ENCODE measurements at regions not wholly inside any gene's neighbourhood (a gene's known extent, or its start where the extent isn't known, plus 50 kb on each side); places are given as distances from the start of the nearest gene placed in this dataset.
"Not testable (repeated sequence)": the region's sequence is repeated elsewhere in the genome, so short reads cannot be mapped to it uniquely, and the experiment has no call there.

DNA sequence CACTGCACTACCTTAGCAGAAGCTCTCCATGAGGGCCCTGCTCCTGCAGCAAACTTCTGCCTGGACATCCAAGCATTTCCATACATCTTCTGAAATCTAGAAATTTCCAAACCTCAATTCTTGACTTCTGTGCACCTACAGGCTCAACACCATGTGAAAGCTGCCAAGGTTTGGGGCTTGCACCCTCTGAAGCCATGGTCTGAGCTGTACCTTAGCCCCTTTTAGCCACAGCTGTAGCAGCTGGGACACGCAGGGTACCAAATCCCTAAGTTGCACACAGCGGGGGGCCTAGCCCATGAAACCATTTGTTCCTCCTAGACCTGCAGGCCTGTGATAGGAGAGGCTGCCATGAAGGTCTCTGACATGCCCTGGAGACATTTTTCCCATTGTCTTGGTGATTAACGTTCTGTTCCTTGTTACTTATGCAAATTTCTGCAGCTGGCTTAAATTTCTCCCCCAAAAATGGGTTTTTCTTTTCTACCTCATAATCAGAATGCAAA is 102.7 kb downstream of the EN1 start:
- H3K27me3 ChIP-seq (ENCODE audit: control insufficient read depth in 5 of 5, insufficient read depth in 4 of 5, low read length in 5 of 5); H3K9me3 ChIP-seq (ENCODE audit: control insufficient read depth in 5 of 5, low read length in 5 of 5); H3K4me3 ChIP-seq (ENCODE audit: low read depth in 1 of 5, low read length in 5 of 5); H3K9ac ChIP-seq (ENCODE audit: low read length in 5 of 5); H3K4me1 ChIP-seq (ENCODE audit: control insufficient read depth in 5 of 5, insufficient read depth in 5 of 5, low read length in 5 of 5); H3K27ac ChIP-seq (ENCODE audit: low read depth, low read length); H3K36me3 ChIP-seq (ENCODE audit: control insufficient read depth in 5 of 5, insufficient read depth in 5 of 5, low read length in 5 of 5): not testable (repeated sequence)

DNA sequence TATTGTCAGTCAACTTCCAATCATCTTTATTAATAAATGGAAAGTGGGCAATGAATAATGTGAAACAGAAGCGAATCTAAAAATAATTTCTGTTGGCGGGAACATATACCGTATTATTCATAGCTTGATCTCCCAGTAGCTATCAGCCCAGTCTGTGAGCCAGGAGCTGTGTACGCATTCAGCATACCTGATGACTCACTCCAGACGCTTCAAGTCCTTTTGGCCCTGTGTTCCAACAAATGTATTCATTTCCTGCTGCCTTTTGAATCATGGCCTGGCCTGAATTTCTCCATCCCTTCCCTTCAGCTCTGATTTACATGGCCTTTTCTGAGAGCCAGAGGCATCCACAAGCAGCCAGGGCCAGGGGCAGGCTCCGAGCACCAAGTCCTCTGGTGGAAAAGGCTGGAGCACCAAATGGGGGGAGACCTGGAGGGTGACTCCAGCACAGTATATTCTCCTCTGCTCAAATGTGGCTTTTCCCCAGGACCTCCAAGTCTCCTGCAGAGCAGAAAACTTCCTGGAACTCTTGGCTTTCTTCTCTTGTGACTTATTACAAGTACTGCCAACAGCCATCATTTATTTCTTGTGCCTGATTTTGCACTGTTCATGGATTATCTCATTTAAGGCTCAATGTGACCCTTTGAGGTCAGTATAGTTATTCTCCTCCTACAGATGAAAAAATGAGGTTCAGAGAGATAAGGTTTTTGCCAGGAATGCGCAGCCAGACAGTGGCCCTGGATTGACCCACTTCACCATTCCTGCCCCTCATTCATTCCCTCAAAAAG is 108.7 kb downstream of the EN1 start:
- Histone ChIP-seq H3K9ac (ENCODE audit: low read length in 5 of 5) (no peak overlapping the region), H3K36me3 (ENCODE audit: control insufficient read depth in 5 of 5, insufficient read depth in 5 of 5, low read length in 5 of 5) (no peaks in the 10 kb centered on the region), H3K9me3 (ENCODE audit: control insufficient read depth in 5 of 5, low read length in 5 of 5) (peaks cover 0 to 3% (median 0%) of the 10 kb centered on the region in 5 donors), H3K4me3 (ENCODE audit: low read depth in 1 of 5, low read length in 5 of 5) (no peak overlapping the region), H3K27ac (ENCODE audit: low read depth, low read length) (no peak overlapping the region), H3K4me1 (ENCODE audit: control insufficient read depth in 5 of 5, insufficient read depth in 5 of 5, low read length in 5 of 5) (no peaks in the 10 kb centered on the region), H3K27me3 (ENCODE audit: control insufficient read depth in 5 of 5, insufficient read depth in 4 of 5, low read length in 5 of 5) (peaks cover 0 to 3% (median 2%) of the 10 kb centered on the region in 5 donors)

DNA sequence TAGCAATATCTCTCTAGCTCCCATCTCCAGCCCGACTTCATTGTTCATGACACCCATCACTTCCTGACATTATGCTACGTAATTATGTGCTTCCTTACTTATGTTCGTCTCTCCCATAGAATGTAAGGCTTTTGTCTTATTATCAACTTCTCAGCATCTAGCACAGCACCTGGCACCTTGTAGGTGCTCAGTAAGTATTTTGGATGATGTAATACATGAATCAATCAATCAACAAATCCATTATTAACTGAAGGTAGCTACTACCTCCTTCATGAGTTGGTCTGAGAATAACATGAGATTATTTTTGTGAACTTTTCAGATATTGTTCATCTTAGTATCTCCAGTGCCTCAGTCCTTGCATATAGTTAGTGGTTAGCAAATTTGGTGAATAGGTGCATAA is 109.3 kb downstream of the EN1 start:
- H3K4me3 ChIP-seq (ENCODE audit: low read depth in 1 of 5, low read length in 5 of 5), result no peak overlapping the region
- no peak overlapping the region for H3K27ac ChIP-seq (ENCODE audit: low read depth, low read length)
- no peak overlapping the region for H3K9ac ChIP-seq (ENCODE audit: low read length in 5 of 5)
- H3K36me3 ChIP-seq (ENCODE audit: control insufficient read depth in 5 of 5, insufficient read depth in 5 of 5, low read length in 5 of 5), result no peaks in the 10 kb centered on the region
- no peaks in the 10 kb centered on the region for H3K4me1 ChIP-seq (ENCODE audit: control insufficient read depth in 5 of 5, insufficient read depth in 5 of 5, low read length in 5 of 5)
- peaks cover 0 to 3% (median 2%) of the 10 kb centered on the region in 5 donors for H3K27me3 ChIP-seq (ENCODE audit: control insufficient read depth in 5 of 5, insufficient read depth in 4 of 5, low read length in 5 of 5)
- peaks cover 0 to 4% (median 0%) of the 10 kb centered on the region in 5 donors for H3K9me3 ChIP-seq (ENCODE audit: control insufficient read depth in 5 of 5, low read length in 5 of 5)

DNA sequence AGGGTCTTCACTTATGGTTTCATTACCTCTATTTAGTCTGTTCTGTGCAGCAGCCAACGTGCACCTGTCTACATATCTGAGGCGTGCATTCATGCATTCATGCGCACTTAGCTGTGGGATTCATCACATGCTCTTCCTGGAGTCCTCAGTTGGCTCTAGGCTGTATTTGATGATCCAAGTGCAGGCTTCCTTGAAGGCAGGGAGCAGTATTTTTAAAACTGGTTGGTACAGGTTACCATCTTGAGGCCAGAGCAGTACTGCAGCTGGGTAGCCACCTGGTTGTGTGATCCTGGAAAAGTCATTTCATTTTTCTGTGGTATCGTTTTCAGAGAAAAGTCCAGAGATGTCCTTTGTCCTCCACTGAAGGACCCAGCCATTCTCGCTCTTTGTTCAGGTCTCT is 109.8 kb downstream of the EN1 start:
- H3K9me3 ChIP-seq (ENCODE audit: control insufficient read depth in 5 of 5, low read length in 5 of 5), result peaks cover 0 to 4% (median 0%) of the 10 kb centered on the region in 5 donors
- no peaks in the 10 kb centered on the region for H3K4me1 ChIP-seq (ENCODE audit: control insufficient read depth in 5 of 5, insufficient read depth in 5 of 5, low read length in 5 of 5)
- no peak overlapping the region for H3K27ac ChIP-seq (ENCODE audit: low read depth, low read length)
- no peak overlapping the region for H3K9ac ChIP-seq (ENCODE audit: low read length in 5 of 5)
- no peaks in the 10 kb centered on the region for H3K36me3 ChIP-seq (ENCODE audit: control insufficient read depth in 5 of 5, insufficient read depth in 5 of 5, low read length in 5 of 5)
- no peak overlapping the region for H3K4me3 ChIP-seq (ENCODE audit: low read depth in 1 of 5, low read length in 5 of 5)
- H3K27me3 ChIP-seq (ENCODE audit: control insufficient read depth in 5 of 5, insufficient read depth in 4 of 5, low read length in 5 of 5), result peaks cover 0 to 3% (median 2%) of the 10 kb centered on the region in 5 donors

DNA sequence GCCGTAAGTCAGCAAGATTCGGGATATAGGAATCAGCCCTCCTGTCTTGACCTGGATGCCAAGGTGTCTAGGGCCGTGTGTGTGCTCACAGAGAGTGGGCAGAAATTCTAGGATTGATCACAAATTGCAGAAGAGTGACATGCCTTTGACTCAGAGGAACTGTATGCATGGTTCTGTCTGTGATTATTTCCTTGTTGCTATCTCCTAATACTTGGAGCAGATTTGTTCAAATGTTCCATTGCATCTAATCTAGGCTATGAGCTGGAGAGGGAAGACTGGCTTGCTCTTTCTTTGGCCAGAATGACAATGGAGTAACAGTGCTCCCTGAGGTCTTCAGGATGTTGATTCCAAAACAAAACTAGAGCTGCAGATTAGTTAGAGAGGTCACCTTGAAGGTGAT is 115.0 kb downstream of the EN1 start:
- Histone ChIP-seq H3K27me3 (ENCODE audit: control insufficient read depth in 5 of 5, insufficient read depth in 4 of 5, low read length in 5 of 5) (no peaks in the 10 kb centered on the region), H3K4me3 (ENCODE audit: low read depth in 1 of 5, low read length in 5 of 5) (no peak overlapping the region), H3K9me3 (ENCODE audit: control insufficient read depth in 5 of 5, low read length in 5 of 5) (peaks cover 0 to 9% (median 3%) of the 10 kb centered on the region in 5 donors), H3K9ac (ENCODE audit: low read length in 5 of 5) (no peak overlapping the region), H3K36me3 (ENCODE audit: control insufficient read depth in 5 of 5, insufficient read depth in 5 of 5, low read length in 5 of 5) (no peaks in the 10 kb centered on the region), H3K27ac (ENCODE audit: low read depth, low read length) (no peak overlapping the region), H3K4me1 (ENCODE audit: control insufficient read depth in 5 of 5, insufficient read depth in 5 of 5, low read length in 5 of 5) (peaks cover 0 to 8% (median 0%) of the 10 kb centered on the region in 5 donors)

DNA sequence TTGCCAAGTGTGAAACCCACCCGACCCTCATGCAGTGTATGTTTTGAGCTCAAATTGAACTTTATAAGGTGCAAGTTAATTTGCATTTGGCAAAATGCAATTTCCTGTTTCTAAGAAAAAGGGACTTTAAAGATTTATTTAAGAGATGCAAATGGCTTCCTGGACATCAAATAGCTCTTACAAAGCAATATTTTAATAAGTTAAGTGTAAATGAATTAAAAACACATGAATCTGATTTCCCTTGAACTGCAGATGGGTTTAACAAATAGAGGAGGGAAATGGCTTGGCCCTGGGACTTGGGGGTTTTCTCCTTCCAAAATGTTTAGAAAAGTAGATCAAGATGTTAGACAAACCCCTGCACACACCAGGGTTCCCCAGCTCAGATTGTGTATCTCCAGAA is 116.0 kb downstream of the EN1 start:
- Histone ChIP-seq H3K27me3 (ENCODE audit: control insufficient read depth in 5 of 5, insufficient read depth in 4 of 5, low read length in 5 of 5) (no peaks in the 10 kb centered on the region), H3K9me3 (ENCODE audit: control insufficient read depth in 5 of 5, low read length in 5 of 5) (peaks cover 0 to 12% (median 3%) of the 10 kb centered on the region in 5 donors), H3K9ac (ENCODE audit: low read length in 5 of 5) (no peak overlapping the region), H3K27ac (ENCODE audit: low read depth, low read length) (no peak overlapping the region), H3K36me3 (ENCODE audit: control insufficient read depth in 5 of 5, insufficient read depth in 5 of 5, low read length in 5 of 5) (no peaks in the 10 kb centered on the region), H3K4me1 (ENCODE audit: control insufficient read depth in 5 of 5, insufficient read depth in 5 of 5, low read length in 5 of 5) (peaks cover 0 to 8% (median 0%) of the 10 kb centered on the region in 5 donors), H3K4me3 (ENCODE audit: low read depth in 1 of 5, low read length in 5 of 5) (no peak overlapping the region)

DNA sequence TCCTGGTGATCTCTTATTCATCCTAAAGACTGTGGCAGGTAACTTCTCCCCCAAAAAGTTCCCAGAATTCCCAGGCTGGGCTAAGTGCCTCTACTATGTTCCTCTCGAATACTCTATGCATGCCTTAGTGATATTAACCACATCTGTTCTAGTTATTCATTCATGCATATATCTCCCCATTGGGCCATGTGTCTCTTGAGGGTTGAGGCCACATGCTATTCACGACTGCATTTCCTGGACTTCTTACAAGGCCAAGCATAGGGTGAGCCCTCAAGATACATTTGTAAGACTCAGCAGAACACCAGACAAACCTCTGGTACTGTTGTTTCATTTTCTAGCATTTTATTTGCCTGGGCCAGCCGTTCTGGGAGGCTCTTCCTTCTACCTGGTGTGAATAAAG is 117.0 kb downstream of the EN1 start:
- Histone ChIP-seq H3K4me1 (ENCODE audit: control insufficient read depth in 5 of 5, insufficient read depth in 5 of 5, low read length in 5 of 5) (peaks cover 0 to 8% (median 0%) of the 10 kb centered on the region in 5 donors), H3K9ac (ENCODE audit: low read length in 5 of 5) (no peak overlapping the region), H3K27me3 (ENCODE audit: control insufficient read depth in 5 of 5, insufficient read depth in 4 of 5, low read length in 5 of 5) (no peaks in the 10 kb centered on the region), H3K4me3 (ENCODE audit: low read depth in 1 of 5, low read length in 5 of 5) (no peak overlapping the region), H3K9me3 (ENCODE audit: control insufficient read depth in 5 of 5, low read length in 5 of 5) (peaks cover 0 to 12% (median 3%) of the 10 kb centered on the region in 5 donors), H3K36me3 (ENCODE audit: control insufficient read depth in 5 of 5, insufficient read depth in 5 of 5, low read length in 5 of 5) (no peaks in the 10 kb centered on the region), H3K27ac (ENCODE audit: low read depth, low read length) (no peak overlapping the region)

DNA sequence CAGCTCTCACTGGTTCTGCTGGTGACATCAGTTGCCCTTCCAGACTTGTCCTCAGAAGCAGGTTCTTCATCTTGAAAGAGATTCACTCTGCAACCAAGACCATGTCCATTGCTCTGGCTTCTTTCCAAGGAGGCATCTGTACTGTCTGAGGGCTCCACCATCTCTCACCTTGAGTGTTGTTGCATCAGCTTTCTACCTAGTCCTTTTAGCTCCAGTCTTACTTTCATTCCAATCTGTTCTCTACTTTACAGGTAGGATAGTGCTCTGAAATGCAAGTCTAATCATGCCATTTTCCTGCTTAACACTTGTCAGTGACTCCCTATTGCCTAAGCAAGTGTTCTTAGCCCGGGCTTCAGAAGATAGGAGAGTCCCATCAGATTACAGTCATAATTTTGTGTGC is 117.7 kb downstream of the EN1 start:
- Histone ChIP-seq H3K4me1 (ENCODE audit: control insufficient read depth in 5 of 5, insufficient read depth in 5 of 5, low read length in 5 of 5) (peaks cover 0 to 8% (median 0%) of the 10 kb centered on the region in 5 donors), H3K27me3 (ENCODE audit: control insufficient read depth in 5 of 5, insufficient read depth in 4 of 5, low read length in 5 of 5) (no peaks in the 10 kb centered on the region), H3K4me3 (ENCODE audit: low read depth in 1 of 5, low read length in 5 of 5) (no peak overlapping the region), H3K27ac (ENCODE audit: low read depth, low read length) (no peak overlapping the region), H3K36me3 (ENCODE audit: control insufficient read depth in 5 of 5, insufficient read depth in 5 of 5, low read length in 5 of 5) (no peaks in the 10 kb centered on the region), H3K9me3 (ENCODE audit: control insufficient read depth in 5 of 5, low read length in 5 of 5) (peaks cover 0 to 12% (median 3%) of the 10 kb centered on the region in 5 donors), H3K9ac (ENCODE audit: low read length in 5 of 5) (no peak overlapping the region)

DNA sequence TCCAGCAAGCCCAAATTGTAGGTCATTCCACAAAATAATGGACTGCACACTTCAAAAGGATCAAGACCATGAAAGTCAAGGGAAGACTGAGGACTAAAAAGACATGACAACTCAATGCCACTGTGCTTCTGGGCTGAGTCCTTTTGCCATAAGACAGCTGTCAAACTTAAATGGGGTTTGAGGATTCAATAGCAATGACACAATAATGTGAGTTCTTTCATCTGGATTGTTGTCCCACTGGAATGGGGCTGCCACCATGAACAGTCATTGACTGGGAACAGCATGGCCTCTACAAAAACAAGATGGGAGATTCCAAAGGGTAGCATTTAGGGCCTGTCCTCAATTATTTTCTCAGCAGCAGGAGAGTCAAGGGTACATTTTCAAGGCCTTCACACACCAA is 118.5 kb downstream of the EN1 start:
- no peaks in the 10 kb centered on the region for H3K36me3 ChIP-seq (ENCODE audit: control insufficient read depth in 5 of 5, insufficient read depth in 5 of 5, low read length in 5 of 5)
- no peak overlapping the region for H3K27ac ChIP-seq (ENCODE audit: low read depth, low read length)
- no peak overlapping the region for H3K9ac ChIP-seq (ENCODE audit: low read length in 5 of 5)
- peaks cover 0 to 11% (median 3%) of the 10 kb centered on the region in 5 donors for H3K9me3 ChIP-seq (ENCODE audit: control insufficient read depth in 5 of 5, low read length in 5 of 5)
- H3K4me1 ChIP-seq (ENCODE audit: control insufficient read depth in 5 of 5, insufficient read depth in 5 of 5, low read length in 5 of 5), result peaks cover 0 to 8% (median 0%) of the 10 kb centered on the region in 5 donors
- no peaks in the 10 kb centered on the region for H3K27me3 ChIP-seq (ENCODE audit: control insufficient read depth in 5 of 5, insufficient read depth in 4 of 5, low read length in 5 of 5)
- no peak overlapping the region for H3K4me3 ChIP-seq (ENCODE audit: low read depth in 1 of 5, low read length in 5 of 5)

DNA sequence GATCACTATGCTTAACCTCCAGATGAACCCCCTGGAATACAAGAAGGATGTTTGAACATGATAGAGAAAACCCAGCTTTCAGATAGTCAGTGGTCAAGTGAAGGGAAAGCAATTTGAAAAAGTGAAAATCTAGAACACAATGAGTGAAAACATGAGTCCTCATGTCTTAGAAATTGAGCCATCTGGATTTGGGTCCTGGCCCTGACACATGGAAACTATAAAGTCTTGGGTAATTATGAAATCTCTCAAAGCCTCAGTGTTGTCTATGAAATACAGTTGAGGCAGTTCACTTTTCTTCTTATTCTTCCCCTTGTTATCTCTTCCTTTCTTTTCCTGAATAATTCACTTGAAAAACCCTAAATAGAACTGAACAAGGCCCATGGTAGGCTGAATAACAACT is 120.6 kb downstream of the EN1 start:
- Histone ChIP-seq H3K4me1 (ENCODE audit: control insufficient read depth in 5 of 5, insufficient read depth in 5 of 5, low read length in 5 of 5) (peaks cover 0 to 13% (median 0%) of the 10 kb centered on the region in 5 donors), H3K36me3 (ENCODE audit: control insufficient read depth in 5 of 5, insufficient read depth in 5 of 5, low read length in 5 of 5) (no peaks in the 10 kb centered on the region), H3K27ac (ENCODE audit: low read depth, low read length) (no peak overlapping the region), H3K9ac (ENCODE audit: low read length in 5 of 5) (no peak overlapping the region), H3K9me3 (ENCODE audit: control insufficient read depth in 5 of 5, low read length in 5 of 5) (peaks cover 0 to 8% (median 3%) of the 10 kb centered on the region in 5 donors), H3K4me3 (ENCODE audit: low read depth in 1 of 5, low read length in 5 of 5) (no peak overlapping the region), H3K27me3 (ENCODE audit: control insufficient read depth in 5 of 5, insufficient read depth in 4 of 5, low read length in 5 of 5) (no peaks in the 10 kb centered on the region)
